Hematopoietic multipotent progenitor cell treated with erythropoietin and hydrocortisone succinate and interleukin-3 and kit ligand, for 6 days (in vitro differentiated cells): ENCODE measurements at regions not wholly inside any gene's neighbourhood (a gene's known extent, or its start where the extent isn't known, plus 50 kb on each side); places are given as distances from the start of the nearest gene placed in this dataset.
A peak's percentile ranks its signal among the peaks of the same experiment; 100 is the strongest.

ENCODE experiments used
- DNase-seq: peaks from one replicate; pipeline ENCODE4 v3.0.0-alpha.2; 2015

DNA sequence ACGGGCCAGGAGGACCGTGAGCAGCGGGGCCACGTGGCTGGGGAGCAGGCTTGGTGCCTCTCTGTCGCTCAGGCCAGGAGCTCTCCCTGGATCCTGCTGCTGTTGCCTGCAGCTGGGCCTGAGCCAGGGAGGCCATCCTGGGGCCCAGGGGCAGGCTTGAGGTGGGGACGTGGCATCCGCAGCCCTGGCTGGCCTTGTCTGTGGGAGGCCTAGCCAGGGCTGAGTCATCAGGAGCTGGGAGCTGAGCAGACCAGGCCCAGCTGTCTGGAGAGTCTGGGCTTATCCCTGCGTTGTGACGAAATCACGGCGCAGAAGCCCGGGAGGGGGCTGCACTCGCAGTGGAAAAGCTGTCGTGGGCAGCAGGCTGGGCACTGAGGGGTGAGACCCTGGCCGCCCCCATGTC lies 138.8 kb upstream of the COL5A1 start:
- no peak for DNase-seq

DNA sequence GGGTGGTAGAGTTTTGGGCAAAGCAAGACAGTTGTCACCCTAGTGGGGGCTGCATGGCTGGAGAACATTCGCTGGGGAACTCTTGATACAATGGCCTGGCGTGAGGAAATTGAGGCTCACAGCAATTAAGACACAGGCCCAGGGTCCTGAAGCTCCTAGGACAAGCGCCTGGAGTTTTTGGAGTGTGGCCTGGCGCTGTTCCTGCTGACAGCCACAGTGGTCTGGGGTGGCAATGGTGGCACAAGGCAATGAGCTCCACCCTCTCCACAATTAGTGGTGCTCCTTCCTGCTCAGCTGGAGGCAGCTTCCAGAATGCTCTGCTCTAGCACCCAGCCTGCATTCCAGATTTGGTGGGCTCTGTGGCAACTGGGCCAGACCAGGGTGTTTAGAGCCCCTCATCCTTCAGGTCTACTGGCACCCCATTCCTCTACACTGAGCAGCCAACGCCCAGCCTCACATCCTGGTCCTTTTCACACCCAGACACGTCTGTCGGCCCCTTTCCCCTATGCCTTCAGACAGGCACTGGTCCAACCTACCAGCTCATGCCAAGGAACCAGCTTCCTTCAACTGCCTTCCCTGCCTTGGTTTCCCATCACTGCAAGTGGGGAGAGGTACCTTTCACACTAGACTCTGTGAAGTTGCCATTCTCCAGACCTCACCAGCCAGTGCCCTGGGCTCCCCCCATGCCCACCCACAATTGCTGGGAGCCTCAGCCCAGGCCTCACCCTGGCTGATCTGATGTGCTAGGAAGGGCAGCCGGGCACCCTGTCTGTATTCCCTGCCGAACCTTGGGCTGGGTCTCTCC lies 138.1 kb upstream of the COL5A1 start:
- no peak for DNase-seq

DNA sequence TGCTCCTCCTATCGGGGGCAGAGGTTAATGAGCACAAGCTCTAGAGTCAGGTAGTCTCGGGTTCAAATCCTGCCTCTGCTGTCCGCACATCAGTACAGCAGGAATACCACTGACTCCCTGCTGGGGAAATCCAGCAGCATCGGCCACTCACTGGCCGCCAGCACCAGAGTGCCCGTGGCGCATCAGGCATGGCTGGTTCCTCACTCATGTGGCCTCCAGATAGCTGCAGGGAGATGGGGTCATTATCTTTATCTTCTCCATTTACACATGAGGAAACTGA lies 137.6 kb upstream of the COL5A1 start:
- DNase-seq = no peak

DNA sequence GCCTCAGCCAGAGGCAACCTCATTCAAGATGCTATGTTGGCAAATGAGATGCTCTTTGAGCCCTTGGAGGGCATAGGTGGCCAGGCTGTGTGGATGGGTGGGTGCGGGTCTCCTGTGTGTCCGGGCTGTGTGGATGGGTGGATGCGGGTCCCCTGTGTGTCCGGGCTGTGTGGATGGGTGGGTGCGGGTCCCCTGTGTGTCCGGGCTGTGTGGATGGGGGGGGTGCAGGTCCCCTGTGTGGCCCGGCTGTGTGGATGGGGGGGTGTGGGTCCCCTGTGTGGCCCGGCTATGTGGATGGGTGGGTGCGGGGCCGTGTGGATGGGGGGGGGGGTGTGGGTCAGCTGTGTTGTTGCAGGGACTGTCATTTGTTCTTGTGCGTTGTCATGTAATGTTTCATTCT lies 136.6 kb upstream of the COL5A1 start:
- DNase-seq = no peak

DNA sequence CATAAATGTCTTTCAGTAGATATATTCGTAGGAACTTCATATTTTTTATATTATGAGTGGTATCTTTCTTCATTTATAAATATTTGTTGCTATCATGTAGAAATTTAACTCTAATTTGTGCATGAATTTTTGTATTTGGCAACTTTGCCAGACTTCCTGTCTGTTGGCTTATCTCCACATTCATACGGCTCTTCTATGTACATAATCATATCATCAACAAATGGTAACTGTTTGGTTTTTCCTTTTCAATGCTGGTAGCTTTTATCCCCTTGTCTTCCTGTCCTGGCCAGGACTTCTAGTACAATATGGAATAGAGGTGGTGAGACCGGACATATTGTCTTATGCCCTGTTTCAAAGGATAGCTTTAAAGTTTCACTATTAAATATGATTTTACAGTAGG lies 132.3 kb upstream of the COL5A1 start:
- DNase-seq = peak; percentile 36

DNA sequence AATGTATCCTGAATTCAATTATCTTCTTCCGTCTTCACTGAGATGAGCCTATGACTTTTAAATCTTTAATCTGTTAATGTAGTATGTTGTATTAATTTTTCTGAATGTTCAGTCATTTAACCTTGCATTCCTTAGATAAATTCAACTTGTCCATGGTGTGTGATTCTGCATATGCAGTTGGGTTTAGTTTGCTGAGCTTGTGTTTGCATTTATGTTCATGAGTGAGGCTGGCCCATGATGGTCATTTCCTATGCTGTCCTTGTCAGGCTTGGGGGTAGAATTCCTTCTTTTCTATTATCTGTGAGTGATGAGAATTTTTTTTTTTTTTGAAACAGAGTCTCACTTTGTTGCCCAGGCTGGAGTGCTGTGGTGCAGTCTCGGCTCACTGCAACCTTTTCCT lies 131.8 kb upstream of the COL5A1 start:
- DNase-seq = no peak

DNA sequence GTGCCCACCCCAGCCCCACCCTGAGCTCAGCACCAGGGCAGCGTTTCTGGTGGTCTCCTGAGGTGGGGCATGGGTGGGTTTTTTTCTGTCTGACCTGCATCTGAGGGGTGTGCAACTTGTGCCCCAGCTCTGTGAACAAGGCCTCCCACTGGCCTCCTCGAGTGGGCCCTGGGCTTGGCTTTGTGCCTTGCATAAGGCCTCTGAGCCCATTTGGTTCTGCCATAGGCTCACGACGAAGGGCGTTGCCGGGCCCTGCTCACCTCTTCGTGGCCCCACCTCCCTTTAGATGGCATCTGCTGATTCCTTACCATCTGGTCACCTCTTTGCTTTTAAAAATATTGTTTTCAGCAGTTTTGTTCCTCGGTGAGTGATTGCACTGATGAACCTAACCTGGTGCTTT lies 127.1 kb upstream of the COL5A1 start:
- DNase-seq = no peak

DNA sequence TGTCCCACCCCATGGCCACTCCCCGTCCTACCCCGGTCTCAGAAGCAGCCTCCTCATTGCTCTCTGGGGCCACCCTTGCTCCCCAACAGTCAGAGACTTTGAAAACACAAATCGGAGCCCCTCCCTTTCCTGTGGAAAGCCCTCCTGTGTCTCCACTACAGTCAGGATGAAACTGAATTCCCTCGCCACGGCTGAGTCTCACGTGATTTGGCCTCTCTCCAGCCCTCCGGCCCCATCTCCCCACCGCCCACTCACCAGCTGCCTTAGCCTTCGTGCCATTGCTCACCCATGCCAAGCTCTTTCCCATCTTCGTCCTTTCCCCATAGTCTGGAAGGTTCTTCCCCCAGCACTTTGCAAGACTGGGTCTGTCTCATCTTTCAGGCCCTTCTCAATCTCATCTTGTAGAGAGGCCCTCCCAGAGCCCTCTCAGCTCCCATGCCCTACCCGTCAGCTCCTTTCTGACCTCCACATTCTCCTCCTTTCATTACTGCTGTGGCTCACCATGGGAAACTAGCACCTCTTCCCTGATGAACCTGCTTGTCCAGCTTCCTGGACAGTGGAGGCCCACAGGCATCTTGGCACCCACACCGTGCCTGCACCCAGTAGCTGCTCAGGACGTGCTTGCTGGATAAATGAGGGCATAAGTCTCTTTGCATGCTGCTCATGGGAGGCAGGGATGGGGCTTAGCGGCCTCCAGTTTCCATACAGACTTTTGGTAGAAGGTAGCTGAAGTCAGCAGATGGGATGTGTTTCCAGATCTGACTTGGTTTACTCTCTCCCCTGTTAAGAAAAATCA lies 126.4 kb upstream of the COL5A1 start:
- DNase-seq = no peak

DNA sequence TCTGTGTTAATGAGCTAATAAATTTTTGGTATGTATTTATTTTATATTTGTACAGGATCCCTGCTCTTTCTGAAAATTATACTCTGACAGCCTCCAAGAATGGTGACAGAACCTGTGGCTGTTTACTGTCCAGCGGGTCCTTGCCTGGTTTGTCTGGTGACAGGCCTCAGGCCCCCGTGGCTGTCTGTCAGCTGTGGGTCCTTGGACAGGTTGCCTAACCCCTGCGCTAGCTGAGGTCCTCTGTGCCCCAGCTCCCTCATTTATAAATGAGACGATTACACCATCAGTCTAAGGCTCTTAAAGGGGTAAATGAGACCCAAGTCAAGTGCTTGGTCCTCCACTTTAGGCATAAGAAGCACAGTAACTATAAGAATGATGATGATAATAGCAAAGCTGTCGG lies 125.1 kb upstream of the COL5A1 start:
- DNase-seq = no peak

DNA sequence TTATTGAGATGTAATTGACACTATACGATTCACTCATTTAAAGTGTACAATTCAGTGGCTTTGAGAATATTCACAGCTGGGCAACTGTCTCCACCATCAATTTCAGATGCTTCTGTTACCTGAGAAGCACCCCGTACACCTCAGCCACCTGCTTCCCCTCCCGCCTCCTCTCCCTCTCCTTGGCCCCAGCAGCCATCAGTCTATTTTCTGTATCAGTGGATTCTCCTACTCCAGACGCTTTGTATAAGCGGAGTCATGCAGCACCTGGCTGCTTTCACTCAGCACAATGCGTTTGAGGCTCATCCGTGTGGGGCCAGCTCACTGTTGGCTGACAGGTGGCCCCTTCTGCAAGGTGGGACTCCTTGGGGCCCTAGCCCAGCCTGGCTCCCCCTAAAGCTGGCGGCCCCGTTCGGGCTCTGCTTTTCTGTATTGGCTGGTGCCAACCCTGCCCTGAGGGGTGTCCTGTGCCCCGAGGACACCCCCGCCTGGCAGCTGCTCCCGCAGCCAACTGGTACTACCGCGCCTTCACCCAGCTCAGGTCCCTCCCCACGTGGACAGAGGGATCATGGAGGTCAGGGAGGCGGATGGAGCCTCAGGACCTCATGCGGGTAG lies 124.4 kb upstream of the COL5A1 start:
- DNase-seq = no peak

DNA sequence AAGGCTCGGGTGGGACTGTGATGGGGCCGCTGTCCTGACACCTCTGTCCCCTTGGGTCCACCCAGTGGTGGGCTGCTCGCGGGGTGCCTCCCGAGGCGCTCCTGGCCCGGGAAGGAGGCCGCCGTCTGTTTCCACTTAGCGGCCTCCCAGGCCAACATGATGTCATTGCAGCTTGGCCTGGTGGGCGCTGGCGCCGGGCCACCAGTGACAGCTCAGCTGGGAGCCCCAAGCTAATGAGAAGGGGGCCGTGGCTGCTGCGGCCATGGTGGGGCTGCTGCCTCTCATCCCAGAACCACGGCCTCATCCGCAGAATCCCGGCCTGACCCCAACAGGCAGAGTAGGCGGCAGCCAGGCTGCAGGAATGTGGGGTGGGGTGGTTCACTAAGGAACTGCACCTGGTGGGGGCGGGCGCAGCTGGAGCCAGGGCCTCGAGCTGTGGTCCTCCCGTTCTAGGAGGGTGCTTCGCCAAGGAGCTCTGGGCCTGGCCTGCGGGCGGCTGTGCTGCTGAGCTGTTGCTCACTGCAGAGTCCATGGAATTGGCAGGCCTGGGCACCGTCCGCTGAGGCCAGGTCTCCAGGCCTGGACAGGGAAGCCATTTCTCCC lies 123.5 kb upstream of the COL5A1 start:
- DNase-seq = no peak

DNA sequence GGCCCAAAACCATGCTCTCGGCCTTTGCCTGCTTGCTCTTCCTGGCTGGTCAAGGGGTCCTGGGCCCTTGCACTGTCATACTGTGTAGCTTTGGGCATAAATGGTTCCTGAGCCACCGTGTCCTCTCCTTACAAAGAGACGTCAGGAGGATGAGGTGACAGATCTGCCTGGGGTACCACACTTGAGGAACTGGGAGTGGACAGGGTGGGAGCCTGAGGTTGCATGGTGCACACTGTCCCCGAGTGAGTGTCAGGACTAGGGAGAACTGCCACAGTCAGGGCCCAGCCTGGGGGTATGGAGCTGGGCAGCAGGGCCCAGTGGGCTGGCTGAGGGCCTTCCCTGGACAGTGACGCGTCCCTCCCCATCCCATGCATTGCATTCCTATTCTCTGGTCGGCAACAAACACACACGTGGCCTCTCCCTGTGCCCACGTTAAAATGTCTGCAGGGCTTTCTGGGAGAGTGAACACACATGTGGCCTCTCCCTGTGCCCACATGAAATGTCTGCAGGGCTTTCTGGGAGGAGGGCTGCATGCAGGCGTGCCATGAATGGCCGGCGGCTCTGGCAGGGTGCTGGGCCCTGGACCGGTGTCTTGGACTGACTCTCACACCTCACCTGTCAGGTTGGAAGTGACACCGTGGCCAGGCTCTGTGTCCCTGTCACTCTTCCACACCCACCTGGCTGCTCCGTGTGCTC lies 122.1 kb upstream of the COL5A1 start:
- no peak for DNase-seq

DNA sequence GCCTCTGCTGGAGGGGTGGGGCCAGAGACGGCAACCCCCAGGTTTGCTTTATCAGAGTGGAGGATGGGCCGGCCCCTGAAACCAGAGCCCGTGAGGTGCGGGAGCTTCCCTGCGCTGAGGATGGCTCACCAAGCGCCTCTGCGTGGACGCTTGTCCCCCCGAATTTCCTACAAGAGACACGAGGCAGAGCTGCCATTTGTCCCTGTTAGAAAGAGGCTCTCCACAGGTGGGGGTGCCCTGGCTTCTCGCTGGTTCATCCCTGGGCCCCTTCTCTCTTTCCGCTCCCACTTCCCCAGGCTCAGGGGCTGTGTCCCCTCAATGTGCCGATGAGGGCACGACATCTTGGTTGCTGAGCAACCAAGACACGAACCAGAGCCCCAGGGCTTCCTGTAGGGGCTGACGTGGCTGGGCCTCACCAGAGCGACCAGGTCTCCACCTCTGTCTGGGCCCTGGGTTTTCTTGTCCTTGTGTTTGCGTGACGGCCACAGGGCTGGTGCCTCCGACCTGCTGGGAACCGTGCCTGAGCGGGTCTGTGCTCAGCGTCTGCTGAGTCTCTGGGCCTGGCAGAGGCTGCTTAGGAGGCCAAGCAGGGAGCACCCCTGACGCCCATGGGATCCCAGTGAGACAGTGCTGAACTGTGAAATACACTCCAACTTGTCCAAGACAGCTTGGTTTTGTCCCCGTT lies 119.6 kb upstream of the COL5A1 start:
- DNase-seq = no peak

DNA sequence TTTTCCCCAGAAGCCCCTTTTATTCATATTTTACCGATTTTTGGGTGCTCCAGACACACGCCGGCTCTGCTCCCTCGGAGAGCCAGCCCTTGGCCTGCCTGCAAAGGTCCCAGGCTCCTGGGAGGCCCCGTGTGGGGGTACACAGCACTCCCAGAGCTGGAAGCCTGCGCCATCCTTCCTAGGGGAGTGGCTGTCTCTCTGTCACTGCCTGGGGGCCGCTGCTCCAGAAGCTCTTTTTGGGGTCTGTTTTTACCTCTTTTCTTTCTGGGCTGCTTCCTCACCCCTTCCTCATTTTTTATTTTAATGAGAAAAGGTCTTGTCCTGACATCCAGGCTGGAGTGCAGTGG lies 119.1 kb upstream of the COL5A1 start:
- DNase-seq = no peak

DNA sequence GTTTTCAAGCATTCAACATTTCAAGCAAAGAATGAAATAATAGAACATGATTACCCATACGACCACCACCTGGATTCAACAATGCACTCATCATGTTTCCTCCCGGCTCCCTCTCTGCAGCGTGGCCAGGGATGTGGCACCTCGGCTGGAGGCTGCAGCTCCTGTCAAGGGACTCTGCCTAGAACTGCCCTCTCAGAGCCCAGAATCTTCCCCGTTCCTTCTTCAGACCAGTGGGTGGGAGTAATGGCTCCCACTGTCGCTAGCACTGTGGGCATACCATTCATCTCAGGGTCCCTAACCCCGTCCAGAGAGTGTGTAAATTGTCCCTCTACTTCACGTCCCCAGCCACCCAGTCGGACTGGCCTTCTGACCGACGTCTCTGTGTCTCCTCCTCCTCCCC lies 118.6 kb upstream of the COL5A1 start:
- DNase-seq = no peak

DNA sequence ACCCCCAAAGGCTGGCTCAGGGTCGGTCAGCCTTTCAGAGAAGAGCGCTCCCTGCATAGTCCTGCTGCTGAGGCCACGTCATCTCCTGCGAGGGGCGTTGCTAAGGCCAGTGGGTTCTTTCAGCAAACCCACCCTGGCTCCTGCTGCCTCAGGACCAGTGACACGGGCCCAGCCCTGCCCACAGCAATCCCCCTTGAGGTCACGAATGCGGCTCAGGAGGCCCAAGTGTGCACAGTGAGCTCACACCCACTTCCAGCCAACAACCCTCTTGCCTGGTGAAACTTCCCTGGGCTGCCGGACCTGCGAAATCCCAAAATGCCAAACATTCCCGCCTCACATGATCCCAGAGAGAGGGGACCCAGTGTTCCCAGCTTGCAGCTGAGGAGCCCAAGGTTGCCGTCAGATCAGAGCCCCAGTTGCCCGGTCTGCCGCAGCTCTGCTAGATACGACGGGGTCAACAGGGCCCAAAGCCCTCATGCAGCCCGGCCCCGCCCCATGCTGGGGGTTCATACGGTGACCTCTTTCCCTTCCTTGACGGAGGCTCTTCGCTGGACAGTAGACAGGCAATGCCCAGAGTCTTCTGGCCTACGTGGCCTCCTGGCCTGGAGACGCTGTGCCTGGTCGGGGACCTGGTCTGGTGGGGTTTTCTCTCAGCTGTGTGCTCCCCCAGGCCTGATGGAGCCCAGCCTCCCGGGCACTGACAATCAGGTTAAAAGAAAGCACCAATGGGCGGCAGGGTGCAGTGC lies 116.4 kb upstream of the COL5A1 start:
- DNase-seq = no peak

DNA sequence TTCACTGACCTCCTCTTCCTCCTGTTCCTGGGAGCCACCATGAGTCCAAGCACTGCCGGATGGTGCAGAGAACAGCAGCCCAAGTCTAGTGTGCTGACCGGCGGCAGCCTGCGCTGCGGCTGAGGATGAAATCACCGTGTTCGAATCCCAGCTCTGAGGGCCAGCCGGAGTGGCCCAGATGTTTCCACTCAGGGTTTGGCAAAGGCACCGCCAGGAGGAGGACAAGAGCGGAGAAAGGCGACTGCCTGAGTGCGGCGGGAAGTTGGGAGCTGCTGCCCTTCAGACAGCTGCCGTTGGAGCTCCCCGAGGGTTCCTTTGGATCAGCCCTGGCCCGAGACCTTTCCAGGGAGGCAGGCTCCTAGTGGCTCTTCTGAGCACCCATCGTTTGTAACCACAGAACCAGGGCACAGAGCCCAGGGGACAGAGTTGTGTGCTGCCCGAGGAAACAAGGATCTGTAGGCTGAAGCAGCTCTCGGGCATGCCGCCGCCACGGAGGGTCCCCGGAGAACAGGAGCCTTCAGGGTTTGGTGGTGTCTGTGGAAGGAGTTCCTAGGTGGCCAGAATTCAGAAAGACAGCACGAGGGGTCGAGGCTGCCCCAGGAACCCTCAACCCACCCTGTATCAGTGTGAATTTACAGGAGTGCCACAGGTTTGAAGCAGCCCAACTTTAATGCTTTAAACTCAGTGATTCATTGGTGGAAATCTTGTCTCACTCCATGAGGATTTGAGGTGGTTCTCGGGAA lies 115.6 kb upstream of the COL5A1 start:
- DNase-seq = no peak

DNA sequence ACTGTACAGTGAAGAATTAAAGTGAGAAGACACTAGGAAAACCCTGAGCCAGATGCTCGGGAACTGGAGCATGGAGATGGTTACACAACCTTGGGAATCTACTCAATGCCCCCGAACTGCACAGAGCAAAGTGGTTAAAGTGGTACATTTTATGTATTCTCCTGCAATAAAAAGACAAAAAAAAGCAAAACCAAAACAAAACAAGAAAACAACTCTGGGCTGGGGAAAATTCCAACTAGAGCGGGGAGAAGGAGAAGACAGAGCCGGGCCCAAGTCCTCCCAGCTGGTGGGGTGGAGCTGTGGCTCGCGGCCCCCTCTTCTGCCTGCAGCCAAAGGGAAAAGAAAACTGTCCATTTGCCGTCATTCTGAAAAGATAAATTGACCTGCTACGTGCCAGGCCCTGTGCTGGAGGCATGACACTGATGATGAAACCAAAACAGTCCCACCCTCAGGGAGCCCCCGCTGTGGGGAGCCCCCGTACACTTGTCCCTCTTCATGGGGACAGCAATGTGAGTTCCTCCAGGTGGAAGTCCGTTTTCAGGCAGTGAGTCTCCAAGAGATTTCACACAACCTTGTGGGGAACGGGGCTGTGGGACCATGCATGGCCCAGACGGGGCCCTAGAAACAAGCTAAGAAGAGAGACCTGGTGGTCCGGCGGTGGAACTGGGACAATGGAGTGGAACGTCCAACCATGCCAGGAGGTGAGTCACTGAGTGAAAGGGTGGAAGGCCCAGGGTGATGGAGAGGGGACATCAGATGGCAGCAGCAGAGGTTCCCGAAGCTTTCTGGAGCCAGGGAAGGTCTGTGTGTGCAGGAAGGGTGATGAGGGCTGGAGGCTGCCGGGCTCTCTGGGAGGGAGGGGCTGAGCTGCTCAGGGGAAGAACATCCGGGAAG lies 114.8 kb upstream of the COL5A1 start:
- no peak for DNase-seq

DNA sequence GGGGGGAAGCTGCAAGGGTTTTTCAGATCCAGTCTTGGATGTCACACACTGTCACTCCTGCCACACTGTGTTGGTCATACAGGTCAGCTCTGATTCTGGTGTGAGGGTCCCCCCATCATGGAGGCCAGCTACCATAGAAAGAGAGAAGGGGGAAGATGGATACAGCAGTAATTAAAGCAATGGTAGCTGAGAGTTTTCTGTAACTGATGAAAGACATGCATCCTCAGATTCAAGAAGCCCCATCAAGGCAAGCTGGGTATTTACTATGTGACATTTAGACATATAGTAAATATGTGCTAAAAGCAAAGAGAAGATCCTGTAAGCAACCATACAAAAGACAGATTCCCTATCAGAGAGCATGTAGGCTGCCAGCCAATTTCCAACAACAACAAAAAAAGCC lies 110.9 kb upstream of the COL5A1 start:
- no peak for DNase-seq
